Medulla oblongata (tissue), 1 donor: ENCODE measurements at regions not wholly inside any gene's neighbourhood (a gene's known extent, or its start where the extent isn't known, plus 50 kb on each side); places are given as distances from the start of the nearest gene placed in this dataset.
"Not testable (repeated sequence)": the region's sequence is repeated elsewhere in the genome, so short reads cannot be mapped to it uniquely, and the experiment has no call there.

ENCODE experiments used
- DNase-seq: peaks from one replicate; pipeline ENCODE4 v3.0.0-alpha.2; 2015; ENCODE audit errors: extremely low spot score

DNA sequence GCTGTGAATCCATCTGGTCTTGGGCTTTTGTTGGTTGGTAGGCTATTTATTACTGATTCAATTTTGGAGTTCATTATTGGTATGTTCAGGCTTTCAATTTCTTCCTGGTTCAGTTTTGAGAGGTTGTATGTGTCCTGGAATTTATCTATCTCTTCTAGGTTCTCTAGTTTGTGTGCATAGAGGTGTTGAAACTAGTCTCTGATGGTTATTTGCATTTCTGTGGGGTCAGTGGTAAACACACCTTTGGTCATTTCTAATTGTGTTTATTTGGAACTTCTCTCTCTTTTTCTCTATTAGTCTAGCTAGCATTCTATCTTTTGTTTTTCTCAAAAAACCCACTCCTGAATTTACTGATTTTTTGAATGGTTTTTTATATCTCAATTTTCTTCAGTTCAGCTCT lies 70.1 kb upstream of the IRAK1BP1 start:
- no peak for DNase-seq

GRCh38 chr6:78799682-78800081 lies 67.7 kb upstream of the IRAK1BP1 start:
- DNase-seq, result no peak

GRCh38 chr6:78806792-78807191 lies 60.6 kb upstream of the IRAK1BP1 start:
- not testable (repeated sequence) for DNase-seq

- DNase-seq, result not testable (repeated sequence)
These were observed 59.5 kb upstream of the IRAK1BP1 start for GRCh38 chr6:78807655-78808355.

GRCh38 chr6:78808356-78808891 lies 58.9 kb upstream of the IRAK1BP1 start:
- no peak for DNase-seq

GRCh38 chr6:78808933-78809332 lies 58.4 kb upstream of the IRAK1BP1 start:
- no peak for DNase-seq

- no peak for DNase-seq
These were observed 57.2 kb upstream of the IRAK1BP1 start for GRCh38 chr6:78810146-78810545.

GRCh38 chr6:78810698-78811097 lies 56.7 kb upstream of the IRAK1BP1 start:
- no peak for DNase-seq
